ENCODE measurements at regions not wholly inside any gene's neighbourhood (a gene's known extent, or its start where the extent isn't known, plus 50 kb on each side); places are given as distances from the start of the nearest gene placed in this dataset.

DNA sequence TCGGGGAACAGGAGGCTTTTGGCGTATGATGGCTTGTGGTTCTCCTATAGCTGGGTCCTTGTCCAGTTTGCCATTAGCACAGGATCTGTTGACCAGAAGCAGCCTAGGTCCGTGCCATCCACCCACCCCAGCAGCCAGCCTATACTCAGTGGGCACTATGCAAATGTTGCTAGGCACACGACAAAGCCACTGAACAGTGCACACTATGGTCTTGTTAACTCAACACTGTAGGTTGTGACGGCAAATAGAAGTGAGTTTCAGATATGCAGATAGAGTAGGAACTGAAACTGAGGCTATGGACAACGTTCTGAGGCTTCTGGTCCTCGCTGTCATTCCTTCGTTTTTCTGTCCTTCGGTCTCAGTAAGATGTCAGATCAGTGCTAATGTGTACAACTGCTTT is 541.3 kb upstream of the TENM3 start:
- H3K27ac ChIP-seq = no peak overlapping the region
- WGBS, 4 donors = 81 to 84% (median 83%) methylated on average over 9 of the region's 9 CpGs
- H3K9me3 ChIP-seq = no peaks in the 10 kb centered on the region
- H3K36me3 ChIP-seq = no peaks in the 10 kb centered on the region
- TF ChIP-seq POLR2A (IDR thresholded peaks at IDR 0.05) = no peak
- TF ChIP-seq, protein P1, sequence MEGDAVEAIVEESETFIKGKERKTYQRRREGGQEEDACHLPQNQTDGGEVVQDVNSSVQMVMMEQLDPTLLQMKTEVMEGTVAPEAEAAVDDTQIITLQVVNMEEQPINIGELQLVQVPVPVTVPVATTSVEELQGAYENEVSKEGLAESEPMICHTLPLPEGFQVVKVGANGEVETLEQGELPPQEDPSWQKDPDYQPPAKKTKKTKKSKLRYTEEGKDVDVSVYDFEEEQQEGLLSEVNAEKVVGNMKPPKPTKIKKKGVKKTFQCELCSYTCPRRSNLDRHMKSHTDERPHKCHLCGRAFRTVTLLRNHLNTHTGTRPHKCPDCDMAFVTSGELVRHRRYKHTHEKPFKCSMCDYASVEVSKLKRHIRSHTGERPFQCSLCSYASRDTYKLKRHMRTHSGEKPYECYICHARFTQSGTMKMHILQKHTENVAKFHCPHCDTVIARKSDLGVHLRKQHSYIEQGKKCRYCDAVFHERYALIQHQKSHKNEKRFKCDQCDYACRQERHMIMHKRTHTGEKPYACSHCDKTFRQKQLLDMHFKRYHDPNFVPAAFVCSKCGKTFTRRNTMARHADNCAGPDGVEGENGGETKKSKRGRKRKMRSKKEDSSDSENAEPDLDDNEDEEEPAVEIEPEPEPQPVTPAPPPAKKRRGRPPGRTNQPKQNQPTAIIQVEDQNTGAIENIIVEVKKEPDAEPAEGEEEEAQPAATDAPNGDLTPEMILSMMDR (IDR thresholded peaks at IDR 0.05) = no peak
- no peak for ATAC-seq
- H3K4me3 ChIP-seq = no peak overlapping the region
- H3K27me3 ChIP-seq = no peaks in the 10 kb centered on the region
- no peak for DNase-seq
- no peaks in the 10 kb centered on the region for H3K4me1 ChIP-seq
- intact Hi-C loops (cut with DNase I) = no loop called here

DNA sequence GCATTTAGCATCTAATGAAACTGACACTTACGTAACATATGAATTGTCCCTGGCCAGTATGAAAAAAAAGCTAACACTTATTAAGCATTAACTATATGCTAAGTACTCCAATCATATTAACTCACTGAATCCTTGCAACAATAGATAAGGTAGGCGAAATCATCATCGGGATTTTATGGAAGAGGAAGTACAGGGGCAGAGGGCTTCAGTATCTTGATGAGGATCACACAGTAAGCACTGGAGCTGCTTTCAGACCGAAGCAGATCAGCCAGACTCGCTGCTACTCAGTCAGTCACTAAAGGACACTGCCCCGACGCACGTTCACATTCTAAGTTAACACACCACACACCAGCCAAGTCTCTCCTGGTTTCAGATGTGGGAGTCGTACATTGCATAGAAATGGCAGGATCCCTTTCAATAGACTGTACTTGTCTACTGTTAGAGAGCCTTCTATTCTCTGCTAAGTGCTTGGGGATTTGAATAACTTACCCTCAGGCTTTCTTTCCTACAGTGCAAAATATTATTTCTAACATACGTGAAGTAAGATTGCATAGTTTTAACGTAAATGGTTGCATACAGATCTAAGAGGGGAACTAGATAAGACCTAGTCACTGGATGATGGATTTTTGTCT is 540.2 kb upstream of the TENM3 start:
- H3K27ac ChIP-seq = no peak overlapping the region
- TF ChIP-seq, protein P1 (IDR thresholded peaks at IDR 0.05) = no peak
- no peak for TF ChIP-seq POLR2A (IDR thresholded peaks at IDR 0.05)
- H3K4me1 ChIP-seq = no peaks in the 10 kb centered on the region
- H3K36me3 ChIP-seq = no peaks in the 10 kb centered on the region
- H3K4me3 ChIP-seq = no peak overlapping the region
- H3K27me3 ChIP-seq = no peaks in the 10 kb centered on the region
- 59 to 63% (median 62%) methylated on average over 11 of the region's 11 CpGs for WGBS, 4 donors
- no peak for ATAC-seq
- intact Hi-C loops (cut with DNase I) = no loop called here
- no peak for DNase-seq
- no peaks in the 10 kb centered on the region for H3K9me3 ChIP-seq

DNA sequence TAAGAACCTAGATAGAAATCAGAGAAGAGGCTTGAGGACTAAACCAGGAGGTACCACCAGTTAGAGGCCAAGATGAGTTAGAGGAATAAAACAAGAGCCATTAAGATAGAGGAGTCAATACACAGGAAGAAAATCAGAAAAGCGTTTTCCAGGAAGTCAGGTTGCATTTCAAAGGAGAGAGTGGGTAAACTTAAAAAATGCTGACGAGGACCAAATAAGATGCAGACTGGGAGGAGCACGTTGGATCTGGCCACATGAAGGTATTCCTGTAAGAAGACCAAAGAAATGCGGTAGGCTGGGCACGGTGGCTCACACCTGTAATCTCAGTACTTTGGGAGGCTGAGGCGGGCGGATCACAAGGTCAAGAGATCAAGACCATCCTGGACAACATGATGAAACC is 533.1 kb upstream of the TENM3 start:
- Histone ChIP-seq H3K9me3 (no peaks in the 10 kb centered on the region), H3K36me3 (no peaks in the 10 kb centered on the region), H3K4me3 (no peak overlapping the region), H3K27ac (no peak overlapping the region), H3K27me3 (no peaks in the 10 kb centered on the region), H3K4me1 (no peaks in the 10 kb centered on the region)
- intact Hi-C loops (cut with DNase I) = no loop called here
- TF ChIP-seq, protein P1 (IDR thresholded peaks at IDR 0.05) = no peak
- no peak for TF ChIP-seq POLR2A (IDR thresholded peaks at IDR 0.05)
- 87 to 89% (median 88%) methylated on average over 7 of the region's 7 CpGs for WGBS, 4 donors
- DNase-seq (no peak), ATAC-seq (no peak)

DNA sequence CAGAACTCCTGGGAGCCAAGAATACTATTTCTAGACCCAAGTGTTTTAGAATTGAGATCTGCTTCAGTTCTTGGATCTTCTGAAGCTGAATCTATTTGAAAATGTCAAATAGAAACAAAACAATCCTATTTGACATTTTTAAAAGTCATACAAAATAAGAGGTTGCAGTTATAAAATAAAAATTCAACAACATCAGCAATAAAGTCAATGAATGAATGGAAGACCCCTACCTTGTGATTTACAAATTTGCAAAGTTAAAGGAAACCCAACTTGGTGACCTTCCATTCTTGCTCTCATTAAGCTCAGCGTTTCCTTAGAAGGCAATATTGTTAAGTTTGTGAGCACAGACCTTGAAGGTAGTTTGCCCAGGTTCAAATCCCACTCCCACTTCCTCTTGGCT is 531.8 kb upstream of the TENM3 start:
- no peak for TF ChIP-seq POLR2A (IDR thresholded peaks at IDR 0.05)
- TF ChIP-seq, protein P1 (IDR thresholded peaks at IDR 0.05) = no peak
- intact Hi-C loops (cut with DNase I) = no loop called here
- no peak overlapping the region for H3K4me3 ChIP-seq
- WGBS, 4 donors = 77 to 90% (median 81%) methylated on average over 1 of the region's 1 CpG
- no peaks in the 10 kb centered on the region for H3K27me3 ChIP-seq
- H3K4me1 ChIP-seq = no peaks in the 10 kb centered on the region
- ATAC-seq (no peak), DNase-seq (no peak)
- no peak overlapping the region for H3K27ac ChIP-seq
- H3K36me3 ChIP-seq = no peaks in the 10 kb centered on the region
- no peaks in the 10 kb centered on the region for H3K9me3 ChIP-seq

All from heart left ventricle (tissue), 16 donors.